Duodenal mucosa (tissue), 2 donors: ENCODE measurements at regions not wholly inside any gene's neighbourhood (a gene's known extent, or its start where the extent isn't known, plus 50 kb on each side); places are given as distances from the start of the nearest gene placed in this dataset.
"Not testable (repeated sequence)": the region's sequence is repeated elsewhere in the genome, so short reads cannot be mapped to it uniquely, and the experiment has no call there.

Source experiments
- H3K27ac ChIP-seq: one replicate; pipeline ENCODE4 v1.7.0; 2013; ENCODE audit warnings: low read depth, low read length
- H3K27me3 ChIP-seq, 2 donors: one replicate each; pipeline ENCODE4 v1.7.0; 2013; ENCODE audit warnings: low read length in 2 of 2, control low read depth in 1 of 2; ENCODE audit not compliant: insufficient read depth in 2 of 2, control insufficient read depth in 1 of 2
- H3K36me3 ChIP-seq, 2 donors: one replicate each; pipeline ENCODE4 v1.7.0; 2013; ENCODE audit warnings: low read length in 2 of 2, control low read depth in 1 of 2; ENCODE audit not compliant: insufficient read depth in 2 of 2, control insufficient read depth in 1 of 2
- H3K4me1 ChIP-seq, 2 donors: one replicate each; pipeline ENCODE4 v1.7.0; 2013; ENCODE audit warnings: low read length in 2 of 2, control low read depth in 1 of 2; ENCODE audit not compliant: insufficient read depth in 2 of 2, control insufficient read depth in 1 of 2
- H3K4me3 ChIP-seq, 2 donors: one replicate each; pipeline ENCODE4 v1.7.0; 2013; ENCODE audit warnings: low read length in 2 of 2, low read depth in 1 of 2
- H3K9ac ChIP-seq, 2 donors: one replicate each; pipeline ENCODE4 v1.7.0; 2013; ENCODE audit warnings: low read length in 2 of 2, low read depth in 1 of 2
- H3K9me3 ChIP-seq, 2 donors: one replicate each; pipeline ENCODE4 v1.7.0; 2013; ENCODE audit warnings: low read length in 2 of 2, control low read depth in 1 of 2; ENCODE audit not compliant: control insufficient read depth in 1 of 2

DNA sequence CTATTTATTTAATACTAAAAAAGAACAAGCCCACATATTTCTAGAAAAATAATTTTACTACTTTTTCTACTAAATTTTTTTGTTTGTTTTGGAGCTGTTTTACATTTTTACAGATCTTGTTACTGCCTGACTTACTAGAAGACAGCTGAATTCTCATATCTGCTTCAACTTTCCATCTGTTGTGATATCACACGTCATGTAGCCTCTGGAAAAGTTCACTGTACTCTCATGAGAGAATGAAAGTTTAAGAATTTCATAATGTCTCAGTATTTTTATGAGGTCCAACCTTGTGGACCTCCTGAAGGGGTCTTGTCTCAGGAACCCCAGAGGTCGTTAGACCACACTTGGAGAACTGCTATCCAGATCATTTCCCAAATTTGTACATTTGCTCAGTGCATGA lies 81.7 kb upstream of the MTHFD1L start:
- H3K36me3 ChIP-seq, result peaks cover 11 to 16% of the 10 kb centered on the region in 2 donors
- H3K27me3 ChIP-seq, result no peaks in the 10 kb centered on the region

DNA sequence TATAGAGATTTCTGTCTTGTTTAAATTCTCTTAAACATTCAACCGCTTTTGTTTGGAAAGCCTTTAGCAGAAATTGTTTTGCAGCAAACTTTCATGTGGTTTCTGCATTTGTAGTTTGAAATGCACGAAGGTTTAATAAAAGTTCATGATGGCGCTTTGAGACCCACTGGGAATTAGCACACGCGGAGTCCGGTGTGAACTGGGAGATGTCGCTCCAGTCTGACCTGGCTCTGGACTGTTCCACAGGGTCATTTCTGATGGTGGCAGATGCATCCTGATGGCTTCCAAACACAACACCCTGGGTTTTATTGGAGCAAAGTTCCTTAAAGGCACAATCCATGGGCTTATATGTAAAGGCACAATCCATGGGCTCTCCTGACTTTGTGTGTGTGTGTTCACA lies 78.1 kb upstream of the MTHFD1L start:
- no peak overlapping the region for H3K27ac ChIP-seq
- no peaks in the 10 kb centered on the region for H3K27me3 ChIP-seq
- H3K36me3 ChIP-seq, result peaks cover 11 to 15% of the 10 kb centered on the region in 2 donors
- no peak overlapping the region for H3K9ac ChIP-seq
- no peaks in the 10 kb centered on the region for H3K9me3 ChIP-seq
- H3K4me3 ChIP-seq, result no peak overlapping the region
- H3K4me1 ChIP-seq, result no peaks in the 10 kb centered on the region

More for the DNA sequence above, 81.7 kb upstream of the MTHFD1L start:
- H3K9me3 ChIP-seq, result no peaks in the 10 kb centered on the region
- H3K27ac ChIP-seq, result no peak overlapping the region
- no peaks in the 10 kb centered on the region for H3K4me1 ChIP-seq
- no peak overlapping the region for H3K4me3 ChIP-seq
- no peak overlapping the region for H3K9ac ChIP-seq

DNA sequence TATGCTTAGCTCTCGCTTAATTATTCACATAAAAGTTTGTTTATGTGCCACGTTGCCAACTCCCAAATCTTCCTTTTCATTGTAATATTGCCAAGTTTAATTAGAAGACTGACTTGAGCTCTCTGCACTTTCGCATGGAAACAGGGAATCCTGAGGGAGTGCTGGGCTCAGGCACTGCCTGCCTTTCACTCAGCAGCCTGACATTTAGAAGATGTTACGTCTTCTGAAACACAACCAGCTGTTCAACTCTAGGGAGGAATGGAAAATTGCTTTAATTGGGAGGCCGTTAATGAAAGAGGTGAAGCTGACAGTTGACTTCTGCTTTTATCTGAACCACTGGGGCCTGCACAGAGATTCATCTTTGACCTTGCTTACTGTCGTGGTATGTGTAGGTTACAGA lies 77.4 kb upstream of the MTHFD1L start:
- Histone ChIP-seq H3K27ac (no peak overlapping the region), H3K9ac (no peak overlapping the region), H3K4me3 (no peak overlapping the region), H3K4me1 (no peaks in the 10 kb centered on the region), H3K36me3 (peaks cover 11 to 15% of the 10 kb centered on the region in 2 donors), H3K9me3 (no peaks in the 10 kb centered on the region), H3K27me3 (no peaks in the 10 kb centered on the region)

DNA sequence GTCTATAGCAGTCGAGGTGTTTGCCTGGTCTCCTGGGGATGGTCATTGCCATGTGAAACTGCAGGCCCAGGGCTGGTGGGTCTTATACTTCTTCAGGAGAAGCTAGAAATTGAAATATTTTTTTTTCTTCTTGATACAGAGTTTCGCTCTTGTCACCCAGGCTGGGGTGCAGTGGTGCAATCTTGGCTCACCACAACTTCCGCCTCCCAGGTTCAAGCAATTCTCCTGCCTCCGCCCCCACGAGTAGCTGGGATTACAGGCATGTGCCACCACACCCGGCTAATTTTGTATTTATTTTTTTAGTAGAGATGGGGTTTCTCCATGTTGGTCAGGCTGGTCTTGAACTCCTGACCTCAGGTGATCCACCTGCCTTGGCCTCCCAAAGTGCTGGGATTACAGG lies 75.6 kb upstream of the MTHFD1L start:
- H3K9ac ChIP-seq, H3K4me1 ChIP-seq, H3K27ac ChIP-seq, H3K27me3 ChIP-seq, H3K9me3 ChIP-seq, H3K4me3 ChIP-seq: not testable (repeated sequence)
- peaks cover 11 to 15% of the 10 kb centered on the region in 2 donors for H3K36me3 ChIP-seq

DNA sequence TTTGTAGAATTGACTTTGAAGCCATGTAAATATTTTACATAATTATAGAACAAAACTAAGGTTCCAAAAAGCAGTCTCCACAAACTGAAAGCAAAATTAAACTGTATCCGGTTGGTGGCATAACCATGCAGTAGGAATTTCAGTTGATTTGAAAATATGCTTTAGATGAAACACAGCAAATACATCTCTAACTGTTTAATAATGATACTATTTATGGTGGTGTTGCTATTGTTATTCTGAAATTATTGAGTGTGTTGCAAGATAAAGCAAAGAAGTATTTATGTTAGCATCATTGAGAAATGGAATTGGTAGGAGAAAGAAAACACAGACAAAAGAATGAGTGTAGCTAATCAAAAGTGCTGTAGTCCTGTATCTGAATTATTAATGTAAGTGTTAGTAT lies 73.8 kb upstream of the MTHFD1L start:
- H3K9me3 ChIP-seq, result no peaks in the 10 kb centered on the region
- no peaks in the 10 kb centered on the region for H3K27me3 ChIP-seq
- H3K4me3 ChIP-seq, result no peak overlapping the region
- H3K9ac ChIP-seq, result no peak overlapping the region
- no peaks in the 10 kb centered on the region for H3K4me1 ChIP-seq
- peaks cover 14 to 19% of the 10 kb centered on the region in 2 donors for H3K36me3 ChIP-seq
- H3K27ac ChIP-seq, result no peak overlapping the region

DNA sequence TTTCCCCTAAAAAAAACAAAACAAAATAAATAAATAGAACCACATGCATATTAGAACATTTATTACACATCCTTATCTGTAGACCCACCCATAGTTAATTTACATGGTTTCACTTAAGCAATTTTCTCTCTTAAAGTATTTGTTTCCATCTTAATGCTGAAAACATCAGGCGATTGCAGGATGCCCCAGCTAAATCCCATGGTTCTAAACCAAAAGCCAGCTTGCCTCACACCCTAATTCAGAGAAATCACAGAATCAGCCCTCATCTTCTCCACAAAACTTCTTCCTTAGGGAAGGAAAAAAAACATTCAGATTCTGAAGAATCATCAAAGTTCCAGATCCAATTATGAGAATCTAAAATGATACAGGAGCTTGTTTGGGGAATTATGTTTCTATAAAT lies 67.6 kb upstream of the MTHFD1L start:
- no peak overlapping the region for H3K4me3 ChIP-seq
- no peak overlapping the region for H3K27ac ChIP-seq
- no peaks in the 10 kb centered on the region for H3K9me3 ChIP-seq
- no peaks in the 10 kb centered on the region for H3K4me1 ChIP-seq
- no peaks in the 10 kb centered on the region for H3K27me3 ChIP-seq
- peaks cover 3 to 8% of the 10 kb centered on the region in 2 donors for H3K36me3 ChIP-seq
- no peak overlapping the region for H3K9ac ChIP-seq

DNA sequence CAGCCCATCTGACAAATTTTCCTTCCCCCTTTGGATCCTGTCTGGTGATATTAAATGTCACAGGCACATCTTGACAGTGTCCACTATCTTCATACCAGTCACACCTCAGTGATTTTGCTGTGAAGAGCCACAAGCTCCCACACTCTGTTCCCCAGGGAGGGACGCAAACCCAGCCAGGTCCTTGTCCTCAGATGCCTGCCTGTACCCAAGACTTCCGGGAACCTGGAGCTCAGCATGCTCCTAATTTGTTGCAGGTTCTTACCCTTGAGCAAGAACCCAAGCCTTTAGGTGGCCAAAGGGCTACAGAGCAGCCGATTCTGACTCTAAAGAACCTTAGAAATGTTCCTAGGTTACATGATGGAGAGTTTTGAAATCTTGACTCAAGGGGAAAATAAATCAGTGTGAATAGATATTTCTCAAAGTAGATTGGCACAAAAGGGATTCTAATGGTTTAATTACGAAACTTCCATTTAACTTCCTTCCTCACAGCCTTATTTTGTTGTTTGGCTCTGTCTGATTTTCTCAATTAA lies 66.2 kb upstream of the MTHFD1L start:
- H3K9me3 ChIP-seq, result no peaks in the 10 kb centered on the region
- H3K36me3 ChIP-seq, result peaks cover 3 to 8% of the 10 kb centered on the region in 2 donors
- no peak overlapping the region for H3K27ac ChIP-seq
- no peak overlapping the region for H3K4me3 ChIP-seq
- H3K27me3 ChIP-seq, result no peaks in the 10 kb centered on the region
- H3K4me1 ChIP-seq, result no peaks in the 10 kb centered on the region
- H3K9ac ChIP-seq, result no peak overlapping the region

DNA sequence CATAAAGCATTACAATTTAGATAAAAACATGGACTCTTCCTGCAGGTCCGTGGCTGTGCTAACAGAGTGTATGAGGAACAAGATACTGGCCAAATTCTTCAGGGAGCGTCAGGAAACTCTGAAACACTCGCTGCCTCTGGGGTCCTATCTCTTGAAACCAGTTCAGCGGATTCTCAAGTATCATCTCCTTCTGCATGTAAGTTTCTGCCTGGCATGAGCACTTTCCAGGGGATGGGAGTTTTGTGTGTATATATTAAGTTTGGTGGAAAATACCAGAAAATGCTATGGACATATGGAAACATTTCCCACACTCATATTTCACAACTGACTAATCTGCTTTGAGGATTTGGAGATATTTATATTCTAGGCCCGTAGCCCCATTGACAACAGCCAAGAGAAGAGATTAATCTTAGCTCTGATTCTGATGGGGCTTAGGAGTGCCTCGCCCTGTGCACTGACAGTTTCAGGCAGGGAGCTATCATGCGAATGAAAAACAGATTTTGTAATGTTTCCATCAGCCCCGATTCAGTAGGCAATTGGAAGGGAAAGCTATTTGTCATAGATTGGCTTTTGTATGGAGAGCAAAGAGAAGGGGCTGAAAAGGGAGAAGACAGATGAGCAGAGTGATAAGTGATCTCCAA lies 64.7 kb upstream of the MTHFD1L start:
- no peaks in the 10 kb centered on the region for H3K9me3 ChIP-seq
- no peak overlapping the region for H3K9ac ChIP-seq
- peaks cover 3 to 15% of the 10 kb centered on the region in 2 donors for H3K36me3 ChIP-seq
- no peaks in the 10 kb centered on the region for H3K27me3 ChIP-seq
- H3K4me3 ChIP-seq, result no peak overlapping the region
- H3K4me1 ChIP-seq, result no peaks in the 10 kb centered on the region
- H3K27ac ChIP-seq, result no peak overlapping the region

DNA sequence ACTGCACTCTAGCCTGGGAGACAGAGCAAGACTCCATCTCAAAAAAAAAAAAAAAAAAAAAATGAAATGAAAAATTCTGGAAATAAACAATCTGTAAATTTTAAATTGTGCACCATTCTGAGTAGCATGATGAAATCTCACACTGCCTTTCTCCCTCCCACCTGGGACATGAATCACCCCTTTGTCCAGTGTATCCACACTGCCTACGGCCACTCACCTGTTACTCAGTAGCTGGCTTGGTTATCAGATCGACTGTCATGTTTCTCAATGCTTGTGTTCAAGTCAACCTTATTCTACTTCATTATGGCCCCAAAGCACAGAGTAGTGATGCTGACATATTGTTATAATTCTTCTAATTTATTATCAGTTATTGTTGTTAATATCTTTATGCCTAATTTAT lies 58.7 kb upstream of the MTHFD1L start:
- Histone ChIP-seq H3K27me3 (no peaks in the 10 kb centered on the region), H3K4me1 (no peaks in the 10 kb centered on the region), H3K27ac (no peak overlapping the region), H3K9me3 (no peaks in the 10 kb centered on the region), H3K9ac (no peak overlapping the region), H3K36me3 (peaks cover 3 to 27% of the 10 kb centered on the region in 2 donors), H3K4me3 (no peak overlapping the region)

DNA sequence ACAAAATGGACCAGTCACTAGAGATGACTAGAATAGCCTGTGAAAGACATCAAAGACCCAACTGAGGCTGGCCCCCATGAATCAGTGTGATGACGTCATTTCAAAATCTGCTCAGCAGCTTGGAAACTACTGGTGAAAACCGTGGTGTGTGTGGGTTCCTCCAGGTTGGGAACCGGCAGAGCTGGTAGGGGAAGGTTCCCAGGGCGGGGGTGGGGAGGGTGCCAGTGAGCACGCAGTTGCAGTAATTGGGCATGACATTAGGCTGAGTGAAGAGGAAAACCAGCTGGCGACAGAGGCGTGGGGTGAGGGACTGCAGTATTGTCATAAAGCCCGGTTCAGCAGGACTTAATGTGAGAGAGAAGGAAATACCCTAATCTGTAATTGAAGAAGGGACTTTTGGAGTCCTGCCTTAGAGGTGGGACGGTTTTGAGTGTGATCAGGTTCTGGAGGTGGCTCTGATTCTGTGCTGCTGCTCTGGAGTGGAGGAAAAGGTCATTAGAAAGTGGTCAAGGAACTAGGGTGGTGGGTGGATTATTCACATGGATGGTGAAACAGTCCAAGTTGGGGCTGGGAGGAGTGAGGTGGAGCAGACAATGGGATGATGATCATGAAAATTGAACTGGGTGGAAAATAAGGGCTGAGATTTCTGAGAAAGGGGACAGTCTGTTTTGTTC lies 52.0 kb upstream of the MTHFD1L start:
- peaks cover 9 to 12% of the 10 kb centered on the region in 2 donors for H3K4me1 ChIP-seq
- H3K36me3 ChIP-seq, result peaks cover 3 to 33% of the 10 kb centered on the region in 2 donors
- no peak overlapping the region for H3K4me3 ChIP-seq
- no peaks in the 10 kb centered on the region for H3K9me3 ChIP-seq
- no peak overlapping the region for H3K27ac ChIP-seq
- H3K9ac ChIP-seq, result no peak overlapping the region
- H3K27me3 ChIP-seq, result no peaks in the 10 kb centered on the region
